WTC11 (cell line): ENCODE measurements at regions not wholly inside any gene's neighbourhood (a gene's known extent, or its start where the extent isn't known, plus 50 kb on each side); places are given as distances from the start of the nearest gene placed in this dataset.

Experiments used
- NFYB ChIP-seq: sonication (generic); formaldehyde crosslinking; conservative IDR thresholded peaks from 2 replicates; pipeline ENCODE4 v1.8.0; 2022; ENCODE audit warnings: low read depth, missing genetic modification reagents
- RORB ChIP-seq: fragments of 250-450 bp; sonication (Bioruptor Pico); IDR thresholded peaks from 2 replicates; pipeline ENCODE4 v1.9.0; 2021; ENCODE audit warnings: mild to moderate bottlenecking
- TF ChIP-seq, protein P1 (sequence below): sonication (generic); formaldehyde crosslinking; IDR thresholded peaks from 2 replicates; pipeline ENCODE4 v1.8.0; 2022; ENCODE audit warnings: mild to moderate bottlenecking, missing genetic modification reagents
- TF ChIP-seq, protein P2 (sequence below): sonication (generic); formaldehyde crosslinking; conservative IDR thresholded peaks from 2 replicates; pipeline ENCODE4 v1.8.1; 2023; ENCODE audit warnings: mild to moderate bottlenecking, low read depth, missing genetic modification reagents, moderate library complexity

DNA sequence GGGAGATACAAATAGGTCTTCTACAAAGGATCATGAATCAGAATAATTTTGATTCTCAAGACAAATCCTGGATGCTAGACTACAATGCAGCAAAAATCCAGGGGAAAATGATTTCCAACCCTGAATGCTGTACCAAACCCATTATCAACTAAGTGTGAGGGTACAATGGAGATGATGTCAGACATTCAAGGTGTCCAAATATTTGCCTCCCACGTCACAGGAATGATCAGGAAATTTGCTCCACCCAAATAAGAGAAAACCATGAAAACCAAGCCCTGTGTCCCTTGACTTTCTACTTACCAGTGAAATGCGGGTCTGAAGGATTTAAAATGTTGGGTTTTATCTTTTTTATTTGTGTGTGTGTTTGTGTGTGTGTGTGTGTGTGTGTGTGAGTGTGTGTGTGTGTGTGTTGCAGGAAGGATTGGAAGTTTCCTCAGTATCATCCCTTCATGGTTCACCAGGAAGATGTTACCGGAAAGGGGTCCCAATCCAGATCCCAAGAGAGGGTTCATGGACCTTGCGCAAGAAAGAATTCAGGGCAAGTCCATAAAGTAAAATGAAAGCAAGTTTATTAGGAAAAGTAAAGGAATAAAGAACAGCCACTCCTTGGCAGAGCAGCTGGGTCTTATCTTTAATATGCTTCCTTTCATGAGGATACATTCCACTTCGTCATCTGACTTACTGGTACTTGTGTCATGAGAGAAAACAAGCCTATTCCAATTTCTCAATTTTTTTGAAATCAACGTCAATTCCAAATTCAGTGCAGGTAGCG, 61.1 kb upstream of the ID2 start:
- TF ChIP-seq, protein P1, sequence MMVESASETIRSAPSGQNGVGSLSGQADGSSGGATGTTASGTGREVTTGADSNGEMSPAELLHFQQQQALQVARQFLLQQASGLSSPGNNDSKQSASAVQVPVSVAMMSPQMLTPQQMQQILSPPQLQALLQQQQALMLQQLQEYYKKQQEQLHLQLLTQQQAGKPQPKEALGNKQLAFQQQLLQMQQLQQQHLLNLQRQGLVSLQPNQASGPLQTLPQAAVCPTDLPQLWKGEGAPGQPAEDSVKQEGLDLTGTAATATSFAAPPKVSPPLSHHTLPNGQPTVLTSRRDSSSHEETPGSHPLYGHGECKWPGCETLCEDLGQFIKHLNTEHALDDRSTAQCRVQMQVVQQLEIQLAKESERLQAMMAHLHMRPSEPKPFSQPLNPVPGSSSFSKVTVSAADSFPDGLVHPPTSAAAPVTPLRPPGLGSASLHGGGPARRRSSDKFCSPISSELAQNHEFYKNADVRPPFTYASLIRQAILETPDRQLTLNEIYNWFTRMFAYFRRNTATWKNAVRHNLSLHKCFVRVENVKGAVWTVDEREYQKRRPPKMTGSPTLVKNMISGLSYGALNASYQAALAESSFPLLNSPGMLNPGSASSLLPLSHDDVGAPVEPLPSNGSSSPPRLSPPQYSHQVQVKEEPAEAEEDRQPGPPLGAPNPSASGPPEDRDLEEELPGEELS (CRISPR knock-in tag): no peak
- TF ChIP-seq RORB (CRISPR knock-in tag): no peak
- TF ChIP-seq, protein P2, sequence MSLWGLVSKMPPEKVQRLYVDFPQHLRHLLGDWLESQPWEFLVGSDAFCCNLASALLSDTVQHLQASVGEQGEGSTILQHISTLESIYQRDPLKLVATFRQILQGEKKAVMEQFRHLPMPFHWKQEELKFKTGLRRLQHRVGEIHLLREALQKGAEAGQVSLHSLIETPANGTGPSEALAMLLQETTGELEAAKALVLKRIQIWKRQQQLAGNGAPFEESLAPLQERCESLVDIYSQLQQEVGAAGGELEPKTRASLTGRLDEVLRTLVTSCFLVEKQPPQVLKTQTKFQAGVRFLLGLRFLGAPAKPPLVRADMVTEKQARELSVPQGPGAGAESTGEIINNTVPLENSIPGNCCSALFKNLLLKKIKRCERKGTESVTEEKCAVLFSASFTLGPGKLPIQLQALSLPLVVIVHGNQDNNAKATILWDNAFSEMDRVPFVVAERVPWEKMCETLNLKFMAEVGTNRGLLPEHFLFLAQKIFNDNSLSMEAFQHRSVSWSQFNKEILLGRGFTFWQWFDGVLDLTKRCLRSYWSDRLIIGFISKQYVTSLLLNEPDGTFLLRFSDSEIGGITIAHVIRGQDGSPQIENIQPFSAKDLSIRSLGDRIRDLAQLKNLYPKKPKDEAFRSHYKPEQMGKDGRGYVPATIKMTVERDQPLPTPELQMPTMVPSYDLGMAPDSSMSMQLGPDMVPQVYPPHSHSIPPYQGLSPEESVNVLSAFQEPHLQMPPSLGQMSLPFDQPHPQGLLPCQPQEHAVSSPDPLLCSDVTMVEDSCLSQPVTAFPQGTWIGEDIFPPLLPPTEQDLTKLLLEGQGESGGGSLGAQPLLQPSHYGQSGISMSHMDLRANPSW: no peak
- TF ChIP-seq NFYB (CRISPR knock-in tag): no peak
